GM18520 (cell line): ENCODE measurements at regions not wholly inside any gene's neighbourhood (a gene's known extent, or its start where the extent isn't known, plus 50 kb on each side); places are given as distances from the start of the nearest gene placed in this dataset.
"Not testable (repeated sequence)": the region's sequence is repeated elsewhere in the genome, so short reads cannot be mapped to it uniquely, and the experiment has no call there.

ENCODE experiments used
- ATAC-seq: cut with Tn5 transposase; IDR thresholded peaks from one replicate; pipeline ENCODE4 v1.9.1; 2021; ENCODE audit not compliant: unreplicated experiment

DNA sequence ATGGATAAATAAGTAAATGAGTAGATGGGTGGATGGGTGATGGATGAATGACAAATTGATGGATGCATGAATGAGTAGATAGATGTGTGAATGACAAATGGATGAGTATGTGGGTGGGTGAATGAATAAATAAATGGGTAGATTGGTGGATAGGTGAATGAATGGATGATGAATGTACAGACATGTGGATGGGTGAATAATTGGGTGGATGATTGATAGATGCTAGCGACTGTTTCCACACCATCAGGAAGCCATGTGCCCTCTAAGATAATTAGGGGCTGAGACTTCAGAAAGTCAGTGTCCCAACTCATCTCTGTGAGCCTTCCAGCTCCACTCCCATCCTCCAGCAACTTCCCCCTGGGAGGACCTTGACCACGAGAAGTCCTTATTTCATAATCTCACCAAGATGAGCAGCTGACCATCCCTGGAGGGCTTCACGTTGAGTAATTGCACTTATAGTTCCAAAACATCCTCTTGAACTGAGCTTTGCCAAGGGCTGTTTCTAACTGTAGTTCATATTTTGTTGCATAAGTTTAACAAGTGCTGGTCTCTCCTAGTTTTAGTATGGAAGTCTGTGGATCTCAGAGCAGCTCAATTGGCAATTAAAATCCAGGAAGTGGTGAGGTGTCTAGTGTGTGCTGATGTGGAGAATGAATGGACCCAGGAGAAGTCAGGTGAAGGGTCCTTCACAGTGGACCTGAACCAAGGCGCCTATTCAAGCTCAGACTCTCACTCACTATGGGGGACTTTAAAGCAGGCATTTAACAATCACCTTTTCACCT, 295.7 kb downstream of the ADGRD1 start:
- ATAC-seq, result no peak

DNA sequence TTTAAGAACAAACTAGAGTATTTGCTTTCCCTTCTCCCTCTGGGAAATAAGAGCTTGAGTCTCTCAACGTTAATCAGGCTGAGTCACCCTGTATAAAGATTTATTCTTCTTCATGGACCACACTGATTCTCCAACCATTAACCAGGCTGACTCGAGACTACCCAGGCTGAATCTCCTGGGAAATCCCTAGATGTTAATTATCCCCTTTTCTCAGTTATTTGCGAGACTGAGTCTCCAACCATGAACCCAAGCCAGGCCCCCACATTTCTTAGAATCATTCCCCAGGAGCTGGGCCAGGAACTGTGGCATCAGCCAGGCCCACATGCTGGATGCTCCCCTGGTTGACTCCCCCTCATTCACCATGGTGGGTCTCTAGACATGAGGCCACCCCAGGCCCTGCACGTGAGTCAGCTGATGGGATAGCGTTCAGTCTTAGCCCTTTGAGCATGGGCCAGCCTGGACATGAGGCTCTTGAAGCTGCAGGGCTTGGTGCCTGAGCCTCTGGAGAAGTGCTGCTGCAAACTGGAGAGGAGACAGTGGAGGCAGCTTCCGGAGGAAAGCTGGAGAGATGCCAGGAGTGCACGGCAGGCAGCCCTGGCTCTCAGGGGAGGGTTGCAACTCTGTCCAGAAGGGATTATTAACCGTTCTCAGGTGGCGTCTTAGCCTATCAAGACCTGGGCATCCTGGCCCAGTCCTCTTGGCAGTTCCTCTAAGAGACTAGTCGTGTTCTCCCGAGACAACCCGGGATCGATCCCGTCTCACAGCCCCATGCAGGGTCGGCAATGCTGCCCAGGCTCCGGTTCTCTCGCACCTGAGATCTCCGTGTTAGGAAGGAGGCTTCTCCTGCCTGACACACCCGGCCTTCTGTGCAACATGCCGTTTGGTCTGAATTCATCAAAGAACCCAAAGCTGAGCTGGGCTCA, 296.6 kb downstream of the ADGRD1 start:
- ATAC-seq, result no peak

DNA sequence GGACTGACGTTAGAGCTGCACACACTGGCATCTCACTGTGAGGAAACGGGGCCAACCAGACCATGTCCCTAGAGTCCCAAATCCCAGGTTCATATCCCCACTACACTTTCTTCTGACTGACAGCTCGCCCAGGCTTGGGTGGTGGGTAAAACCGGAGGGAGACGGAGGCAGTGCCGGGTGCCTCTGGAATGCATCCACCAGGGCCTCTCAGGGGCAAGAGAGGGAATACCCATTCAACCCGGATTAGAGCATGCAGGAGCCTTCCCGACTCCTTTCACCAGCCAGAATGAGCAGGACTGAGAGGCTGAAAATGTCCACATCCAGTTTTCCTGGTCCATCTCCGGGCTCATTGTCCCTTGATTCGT, 297.2 kb downstream of the ADGRD1 start:
- ATAC-seq, result no peak

DNA sequence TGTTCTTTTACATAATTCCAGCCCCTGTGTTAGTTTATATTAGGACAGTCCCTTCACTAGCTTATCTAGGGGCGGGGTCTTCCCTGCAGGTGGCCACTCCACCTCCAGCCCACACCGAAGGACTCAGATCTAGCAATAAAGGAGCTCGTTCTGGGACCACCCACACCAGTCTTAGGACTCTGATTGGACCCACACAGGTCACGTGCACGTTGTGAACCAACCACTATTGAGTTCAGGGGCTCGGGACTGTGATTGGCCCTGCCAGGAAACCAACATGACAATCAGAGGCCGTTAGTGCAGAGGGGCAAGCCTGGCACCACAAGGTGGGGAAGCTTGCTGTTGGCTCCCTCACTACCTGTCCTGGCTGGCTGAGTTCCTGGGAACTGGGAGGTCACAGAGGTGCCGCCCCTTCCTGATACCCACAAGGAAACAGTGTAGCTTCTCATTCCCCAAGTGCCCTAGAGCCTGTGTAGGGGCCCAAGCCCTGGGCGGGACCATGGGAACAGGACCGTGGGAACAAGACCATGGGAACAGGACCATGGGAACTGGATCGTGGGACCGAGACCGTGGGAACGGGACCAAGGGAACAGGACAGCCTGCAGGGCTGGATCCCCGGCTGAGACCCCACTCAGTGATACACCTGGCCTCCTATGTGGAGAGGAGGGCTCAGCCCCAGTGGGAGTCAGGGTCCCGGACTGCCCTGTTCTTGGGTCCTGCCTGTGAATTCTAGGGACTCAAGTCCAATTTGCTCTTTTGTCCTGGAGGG, 297.8 kb downstream of the ADGRD1 start:
- no peak for ATAC-seq

DNA sequence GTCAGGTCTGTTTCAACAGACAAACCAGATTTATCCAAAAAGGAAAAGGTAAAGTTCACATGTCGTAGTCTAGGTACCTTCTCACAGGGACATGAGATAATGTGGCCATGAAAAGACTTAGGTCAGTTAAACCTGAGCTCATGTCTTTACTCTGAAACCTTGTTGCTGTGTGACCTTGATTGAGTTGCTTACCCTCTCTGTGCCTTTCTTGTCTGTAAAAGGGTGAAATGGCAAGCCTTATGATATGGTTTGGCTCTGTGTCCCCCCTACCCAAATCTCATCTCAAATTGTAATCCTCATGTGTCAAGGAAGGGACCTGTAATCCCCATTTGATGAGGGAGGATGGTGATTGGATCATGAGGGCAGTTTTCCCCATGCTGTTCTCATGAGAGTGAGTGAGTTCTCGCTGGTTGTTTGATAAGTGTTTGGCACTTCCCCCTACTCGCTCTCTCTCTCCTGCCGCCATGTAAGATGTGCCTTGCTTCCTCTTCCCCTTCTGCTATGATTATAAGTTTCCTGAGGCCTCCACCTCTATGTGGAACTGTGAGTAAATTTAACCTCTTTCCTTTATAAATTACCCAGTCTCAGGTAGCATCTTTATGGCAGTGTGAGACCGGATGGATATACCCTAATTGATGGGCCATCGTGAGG, 299.8 kb downstream of the ADGRD1 start:
- ATAC-seq, result no peak

DNA sequence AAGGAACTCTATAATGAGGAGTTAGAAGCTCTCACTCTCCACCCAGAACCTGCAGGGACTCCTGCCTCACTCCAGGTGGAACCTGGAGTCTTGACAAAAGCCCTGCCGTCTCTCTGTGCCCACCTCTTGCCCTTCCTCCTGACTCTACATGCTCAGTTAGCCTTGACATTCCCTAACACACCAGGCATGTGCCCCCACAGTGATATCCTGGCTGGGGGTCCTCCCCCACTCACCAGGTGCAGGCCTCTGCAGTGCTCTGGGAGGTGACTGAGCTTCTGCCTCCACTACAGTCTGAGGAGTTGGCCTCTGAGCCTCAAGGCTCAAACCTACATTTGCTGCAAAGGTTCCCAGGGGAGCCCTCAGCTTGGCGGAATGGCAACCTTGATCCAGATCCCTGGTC, 300.7 kb downstream of the ADGRD1 start:
- no peak for ATAC-seq

DNA sequence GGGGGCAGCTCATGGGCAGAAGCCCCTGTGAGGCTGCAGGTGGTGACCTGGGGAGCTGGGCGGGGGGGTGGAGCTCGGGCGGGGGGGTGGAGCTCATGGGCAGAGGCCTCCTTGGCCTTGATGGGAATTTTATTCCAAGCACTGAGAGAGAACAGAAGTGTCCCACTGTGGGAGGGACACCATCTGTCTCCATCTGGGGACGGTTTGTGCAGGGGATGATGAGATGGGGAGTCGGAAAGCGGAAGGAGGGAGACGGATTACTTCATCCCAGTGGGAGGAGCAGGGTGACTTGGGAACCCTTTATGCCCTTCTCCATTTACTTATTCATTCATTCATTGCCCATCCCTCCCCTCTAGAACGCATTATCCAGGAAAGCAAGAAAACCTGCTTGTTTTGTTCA, 304.7 kb downstream of the ADGRD1 start:
- ATAC-seq, result no peak

DNA sequence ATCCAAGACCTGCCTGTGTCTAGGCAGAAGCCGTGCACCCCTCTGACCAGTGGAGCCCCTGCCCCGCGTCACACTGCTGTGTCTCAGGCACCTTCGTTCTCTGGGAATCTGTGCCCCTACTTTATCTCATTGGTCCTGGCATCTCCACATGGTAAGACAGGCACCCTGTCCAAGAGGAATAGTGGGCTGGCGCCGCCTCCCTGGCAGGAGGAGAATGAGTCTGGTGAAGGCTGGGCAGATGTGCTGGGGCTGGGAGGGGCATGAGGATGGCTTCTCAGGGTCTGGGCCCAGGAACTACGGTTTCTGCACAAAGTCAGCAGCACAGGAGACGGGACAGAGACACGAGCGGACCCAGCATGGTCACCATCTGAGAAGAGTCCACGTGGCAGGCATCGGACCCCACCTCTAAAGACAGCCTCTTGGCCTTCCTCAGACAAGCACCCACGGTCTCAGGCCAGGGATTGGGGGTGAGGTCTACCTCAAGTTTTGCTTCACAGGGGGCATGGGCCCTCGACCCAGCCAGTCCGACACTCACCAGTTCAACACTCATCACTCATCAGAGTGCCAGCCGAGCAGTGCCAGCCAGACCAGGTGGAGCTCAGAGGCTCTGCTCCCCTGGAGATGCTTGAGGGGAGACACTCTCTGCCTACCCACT, 306.7 kb downstream of the ADGRD1 start:
- no peak for ATAC-seq

DNA sequence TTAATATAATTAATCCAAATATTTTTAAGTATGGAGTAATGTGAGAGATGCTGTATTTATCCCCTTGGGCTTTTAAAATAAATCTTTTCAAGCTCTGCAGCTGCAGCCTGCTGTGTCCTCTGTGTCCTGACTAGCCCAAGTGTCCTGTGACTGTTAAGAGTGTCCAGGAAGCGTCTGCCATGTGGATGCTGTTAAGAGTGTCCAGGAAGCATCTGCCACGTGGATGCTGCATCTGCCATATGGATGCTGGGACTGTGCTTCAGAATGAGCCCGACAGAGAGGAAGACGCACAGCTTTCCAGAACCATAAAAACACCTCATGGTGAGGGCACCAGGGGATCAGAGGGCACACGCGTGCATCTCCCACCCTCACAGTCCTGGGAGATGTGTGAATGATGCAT, 307.2 kb downstream of the ADGRD1 start:
- no peak for ATAC-seq

DNA sequence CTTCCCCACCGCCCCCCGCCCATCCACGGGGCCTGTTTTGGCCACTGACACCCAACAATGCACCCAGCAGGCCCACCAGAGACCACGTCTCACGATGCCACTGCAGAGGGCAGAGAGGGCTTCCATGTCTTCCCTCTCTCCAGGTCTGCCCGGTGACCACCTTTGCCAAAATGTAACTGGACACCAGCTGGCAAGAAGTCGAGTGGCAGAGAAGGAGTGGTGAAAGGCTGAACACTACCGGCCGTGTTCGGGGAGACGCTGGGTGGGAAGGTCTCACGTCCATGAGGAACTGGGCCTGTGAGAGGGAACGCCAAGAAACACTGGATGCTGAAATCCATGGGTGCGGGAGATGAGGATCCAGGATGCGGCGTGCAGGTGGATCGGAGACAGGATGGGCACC, 308.2 kb downstream of the ADGRD1 start:
- no peak for ATAC-seq

DNA sequence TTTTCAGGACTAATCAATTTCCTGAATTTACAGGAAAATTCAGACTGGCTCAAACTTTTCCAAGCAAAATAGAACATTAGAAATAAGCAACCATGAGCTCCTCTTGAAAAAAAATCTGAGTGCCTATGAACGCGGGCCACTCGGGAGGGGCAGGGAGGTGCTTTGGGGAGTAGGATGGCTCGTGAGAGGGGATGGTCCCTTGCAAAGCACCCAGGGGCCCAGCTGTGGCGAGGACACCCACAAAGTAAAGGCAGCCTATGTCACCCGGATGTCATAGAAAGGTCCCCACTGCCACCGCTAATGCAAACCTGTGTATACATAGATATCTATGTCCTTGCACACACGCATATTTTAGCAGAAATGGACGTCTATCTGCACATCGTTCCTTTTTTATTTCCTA, 309.9 kb downstream of the ADGRD1 start:
- no peak for ATAC-seq

DNA sequence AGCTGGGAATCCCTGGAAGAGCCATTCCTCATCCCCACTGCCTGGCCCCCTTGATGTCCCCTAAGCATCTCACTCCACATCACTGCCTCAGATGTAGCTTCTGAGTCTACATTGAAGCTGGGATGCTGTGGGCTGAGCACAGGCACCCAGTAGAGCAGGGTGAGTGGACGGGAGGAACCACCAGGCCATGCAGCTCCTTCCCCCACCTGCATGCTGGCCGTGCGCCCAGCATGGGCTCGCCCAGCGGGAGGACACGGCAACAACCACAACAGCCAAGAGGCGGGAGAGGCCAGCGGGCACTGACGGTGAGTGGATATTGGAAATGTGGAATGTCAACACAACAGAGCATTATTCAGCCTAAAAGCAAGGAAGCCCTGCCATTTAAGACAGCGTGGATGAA, 310.9 kb downstream of the ADGRD1 start:
- ATAC-seq, result no peak

DNA sequence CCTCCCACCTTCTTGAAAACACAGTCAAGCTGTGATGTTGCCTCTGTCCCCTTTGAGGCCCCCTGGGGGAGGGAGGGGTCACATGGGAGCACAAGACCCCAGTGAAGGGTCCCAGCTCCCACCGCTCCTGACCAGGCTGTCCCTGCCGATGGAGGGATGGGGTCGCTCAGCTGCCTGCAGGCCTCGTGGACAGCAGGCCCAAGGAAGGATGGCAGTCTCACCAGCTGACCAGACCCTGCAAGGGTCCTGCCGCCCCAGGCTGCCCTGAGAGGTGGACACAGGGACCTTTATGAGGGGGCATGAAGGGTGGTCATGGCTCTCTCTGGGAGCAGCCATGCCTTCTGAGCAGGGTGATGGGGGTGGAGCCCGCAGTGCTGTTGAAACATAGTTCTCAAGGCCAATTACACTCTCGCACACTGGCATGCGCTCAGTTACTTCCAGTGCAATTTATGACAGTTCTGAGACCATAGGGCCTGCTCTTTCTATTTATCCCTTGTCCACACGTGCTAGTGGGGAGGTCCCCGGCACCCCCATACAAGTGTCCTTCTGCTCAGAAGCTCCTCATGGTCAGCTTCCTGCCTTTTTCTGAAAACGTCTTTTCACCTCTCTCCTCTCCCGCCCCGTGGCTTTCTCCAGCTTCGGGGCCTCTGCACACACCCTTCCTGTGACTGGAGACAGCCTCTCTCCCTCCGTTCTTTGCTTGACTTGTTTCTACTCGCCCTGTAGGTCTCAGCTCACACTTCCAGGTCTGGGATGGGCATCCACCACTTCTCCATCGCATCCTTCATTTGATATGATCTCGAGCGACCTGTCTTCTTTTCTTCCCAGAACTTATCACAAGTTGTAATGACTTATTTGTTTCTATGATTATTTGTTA, 313.1 kb downstream of the ADGRD1 start:
- no peak for ATAC-seq

DNA sequence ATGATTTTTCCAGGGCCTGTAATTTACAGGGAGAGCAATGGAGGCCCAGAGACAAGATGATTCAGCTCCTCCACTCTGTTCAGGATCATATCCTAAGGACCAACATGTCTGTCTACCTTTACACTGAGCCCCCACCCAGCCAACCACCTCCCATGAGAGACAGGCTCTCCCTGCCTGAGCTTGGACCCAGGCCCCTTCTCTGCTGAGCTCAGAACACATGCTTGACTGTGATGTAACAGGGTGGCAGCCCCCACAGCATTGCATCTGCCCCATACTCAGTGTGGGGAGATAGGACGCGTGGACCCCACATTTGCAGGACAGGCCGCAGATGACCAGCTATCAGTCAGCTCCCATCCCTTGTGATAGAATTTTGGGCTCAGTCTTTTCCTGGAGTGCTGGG, 313.9 kb downstream of the ADGRD1 start:
- no peak for ATAC-seq

DNA sequence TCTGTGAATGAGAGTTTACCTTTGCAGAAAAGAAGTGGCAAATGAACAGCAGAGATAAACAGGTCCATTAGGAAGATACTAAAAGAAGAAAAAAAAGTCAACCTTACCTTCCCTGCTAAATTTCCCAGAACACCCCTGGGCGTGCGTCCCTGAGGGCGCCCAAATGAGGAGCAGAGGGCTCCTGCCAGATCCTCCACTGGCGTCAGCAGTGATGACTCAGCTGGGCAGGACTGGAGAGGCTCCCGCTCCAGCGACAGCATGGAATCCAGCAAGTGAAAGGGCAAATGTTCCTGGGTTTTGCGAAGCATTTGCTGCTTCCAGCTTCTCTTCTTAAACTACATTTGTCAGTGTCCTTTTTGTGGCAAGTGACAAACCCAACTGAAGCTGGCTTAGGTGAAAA, 314.4 kb downstream of the ADGRD1 start:
- not testable (repeated sequence) for ATAC-seq

DNA sequence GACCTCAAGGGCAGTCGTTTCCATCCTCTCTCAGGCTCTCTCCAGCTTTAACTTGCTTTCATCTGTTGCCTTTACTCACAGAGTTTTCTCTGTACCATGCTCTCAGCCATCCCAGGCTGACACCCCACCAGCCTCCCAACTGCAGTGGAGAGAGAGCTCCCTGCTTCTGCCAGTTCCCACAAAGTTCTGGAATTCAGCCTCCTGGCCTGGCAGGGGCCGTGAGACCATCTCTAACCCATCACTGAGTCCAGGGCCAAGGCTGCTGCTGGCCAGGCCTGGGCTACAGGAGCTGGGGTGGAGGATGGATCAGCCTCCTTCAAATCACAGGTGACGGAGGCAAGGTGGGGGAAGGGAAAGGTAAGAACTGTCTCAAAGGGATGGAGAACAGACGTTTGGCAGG, 314.9 kb downstream of the ADGRD1 start:
- not testable (repeated sequence) for ATAC-seq

DNA sequence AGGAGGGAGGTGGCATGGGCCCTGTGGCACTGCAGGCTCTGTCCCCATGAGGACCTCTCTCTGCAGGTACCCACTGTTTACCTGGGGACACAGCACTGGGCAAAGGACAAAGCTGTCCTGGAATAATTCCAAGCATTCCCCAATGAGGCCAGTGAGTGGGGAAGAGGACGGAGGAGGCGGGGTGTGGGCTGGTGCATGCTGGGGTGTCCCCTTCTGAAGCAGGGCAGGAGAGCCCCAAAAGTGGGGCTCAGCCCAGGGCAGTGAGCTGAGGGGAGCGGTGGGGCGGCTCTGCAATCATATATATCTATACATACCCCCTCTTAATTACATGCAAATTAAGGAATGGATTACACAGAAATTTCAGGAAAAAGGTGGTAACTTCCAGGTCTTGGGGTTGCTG, 315.8 kb downstream of the ADGRD1 start:
- ATAC-seq, result no peak

DNA sequence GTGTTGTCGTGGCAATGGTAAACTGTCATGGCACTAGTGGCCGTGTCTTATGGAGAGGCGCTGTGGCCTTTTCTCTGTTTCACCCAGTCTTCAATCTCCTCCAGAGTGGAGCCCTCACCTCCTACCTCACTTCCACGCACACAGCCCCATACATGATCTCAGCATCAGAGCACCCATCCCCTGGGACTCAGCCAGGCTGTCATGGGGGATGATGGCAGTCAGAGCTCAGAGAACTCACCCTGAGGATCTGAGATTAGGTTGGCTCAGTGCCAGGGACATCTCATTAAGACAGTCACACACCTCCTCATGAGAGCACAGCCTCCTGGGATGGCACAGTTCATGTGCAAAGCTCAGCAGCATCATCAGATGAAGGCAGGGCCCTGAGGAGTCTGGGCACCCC, 316.3 kb downstream of the ADGRD1 start:
- not testable (repeated sequence) for ATAC-seq

DNA sequence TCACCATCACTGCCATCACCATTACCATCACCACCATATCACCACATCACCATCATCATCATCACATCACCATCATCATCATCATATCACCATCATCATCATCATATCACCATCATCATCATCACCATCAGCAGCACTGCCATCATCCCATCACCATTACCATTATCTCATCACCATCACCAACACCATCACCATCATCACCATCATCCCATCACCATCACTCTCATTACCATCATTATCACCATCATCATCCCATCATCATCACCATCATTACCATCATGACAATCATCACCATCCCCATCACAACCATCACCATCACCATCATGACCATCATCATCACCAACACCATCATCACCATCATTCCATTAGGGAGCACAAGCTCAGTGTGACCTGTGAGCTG, 318.0 kb downstream of the ADGRD1 start:
- ATAC-seq, result no peak
